SIG-M5 treated with dmso at 0.1 percent for 504 hours (cell line): ENCODE measurements at regions not wholly inside any gene's neighbourhood (a gene's known extent, or its start where the extent isn't known, plus 50 kb on each side); places are given as distances from the start of the nearest gene placed in this dataset.

Experiments
- DNase-seq: peaks from one replicate; lab custom pipeline; 2025; ENCODE audit not compliant: unreplicated experiment; lab: John Stamatoyannopoulos, UW

DNA sequence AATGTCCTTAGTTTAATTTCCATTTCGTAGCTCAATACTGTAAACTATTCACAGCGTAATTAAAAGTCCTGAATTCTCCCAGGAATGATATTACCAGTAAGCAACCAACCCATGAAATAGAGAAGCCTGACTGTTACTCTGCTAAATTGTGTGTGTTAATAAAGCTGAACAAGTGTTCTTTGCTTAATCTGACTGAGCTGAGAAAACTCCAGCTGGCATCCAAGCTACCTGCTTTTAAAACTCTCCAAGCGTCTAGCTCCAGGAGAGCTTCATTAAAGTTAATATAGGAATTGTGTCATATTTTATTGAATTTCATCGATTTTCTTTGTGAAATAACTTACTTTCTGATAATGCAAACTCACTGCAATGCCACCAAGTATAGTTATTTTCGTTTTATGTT is 524.4 kb downstream of the SLC16A7 start:
- no peak for DNase-seq

DNA sequence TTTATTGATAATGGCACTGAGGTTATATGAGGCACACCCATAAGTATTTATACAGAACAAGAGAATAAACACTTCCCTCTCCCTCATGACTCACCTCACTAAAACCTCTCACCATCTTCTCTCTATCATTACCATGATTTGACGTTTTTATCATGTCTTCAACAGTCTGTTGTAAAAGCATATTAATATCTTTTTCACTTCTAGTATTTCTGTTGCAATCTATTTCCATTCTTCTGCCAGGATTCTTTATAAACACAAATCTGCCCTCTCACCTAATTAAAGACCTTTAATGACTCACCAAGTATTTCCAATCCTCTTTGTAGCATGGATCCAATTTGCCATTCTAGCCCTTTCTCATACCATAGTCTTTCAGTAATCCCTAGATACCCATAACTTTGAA is 527.7 kb downstream of the SLC16A7 start:
- DNase-seq = no peak

DNA sequence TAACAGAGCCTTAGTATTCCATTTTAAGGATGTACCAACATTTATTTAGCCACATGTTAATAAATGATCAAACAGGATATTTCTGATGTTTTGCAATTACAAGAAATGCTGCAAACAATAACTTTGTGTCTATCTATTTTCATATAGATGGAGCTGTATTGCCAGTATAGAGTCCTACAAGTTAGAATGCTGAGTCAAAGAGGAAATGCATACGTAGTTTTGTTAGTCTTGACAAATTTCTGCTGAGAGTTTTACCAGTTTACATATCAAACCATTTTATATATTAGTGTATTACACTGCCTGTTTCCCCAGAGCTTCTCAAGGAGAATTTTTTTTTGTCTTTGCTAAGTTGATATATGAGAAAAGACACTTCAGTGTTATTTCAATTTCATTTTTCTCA is 541.7 kb downstream of the SLC16A7 start:
- no peak for DNase-seq

DNA sequence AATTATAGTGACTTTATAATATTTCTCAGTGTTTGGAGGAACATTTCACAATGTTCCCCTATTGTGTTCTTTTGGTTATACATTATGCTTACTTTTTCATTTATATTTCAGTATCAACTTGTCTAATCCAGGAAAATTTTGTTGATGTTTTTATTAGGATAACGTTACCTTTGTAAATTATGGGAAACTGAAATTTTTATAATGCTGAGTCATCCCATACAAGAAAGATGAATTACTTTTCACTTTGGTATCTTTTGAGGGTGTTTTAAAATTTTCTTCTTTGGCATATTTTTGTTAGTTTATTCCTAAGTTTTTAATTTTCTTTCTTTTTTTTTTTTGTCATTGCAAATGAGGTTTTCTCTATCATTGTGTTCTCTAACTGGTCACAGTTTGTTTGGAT is 542.7 kb downstream of the SLC16A7 start:
- no peak for DNase-seq

DNA sequence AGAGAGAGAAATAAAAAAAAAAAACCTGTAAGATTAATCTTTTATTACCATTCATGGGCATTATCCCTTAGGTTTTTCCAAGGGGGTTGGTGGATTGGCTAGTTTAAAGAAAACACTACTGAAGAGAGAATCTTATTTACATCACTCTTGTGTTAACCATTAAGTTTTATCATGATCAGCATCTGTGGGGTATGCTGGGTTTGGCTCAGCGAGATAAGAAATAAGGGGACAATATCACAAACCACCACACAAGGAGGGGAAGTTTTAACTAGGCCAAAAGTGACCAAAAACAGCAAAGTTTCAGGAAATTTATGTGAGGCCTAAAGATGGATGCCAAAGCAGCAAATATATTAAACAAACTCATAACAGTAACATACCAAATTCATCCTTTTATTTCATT is 548.6 kb downstream of the SLC16A7 start:
- no peak for DNase-seq

DNA sequence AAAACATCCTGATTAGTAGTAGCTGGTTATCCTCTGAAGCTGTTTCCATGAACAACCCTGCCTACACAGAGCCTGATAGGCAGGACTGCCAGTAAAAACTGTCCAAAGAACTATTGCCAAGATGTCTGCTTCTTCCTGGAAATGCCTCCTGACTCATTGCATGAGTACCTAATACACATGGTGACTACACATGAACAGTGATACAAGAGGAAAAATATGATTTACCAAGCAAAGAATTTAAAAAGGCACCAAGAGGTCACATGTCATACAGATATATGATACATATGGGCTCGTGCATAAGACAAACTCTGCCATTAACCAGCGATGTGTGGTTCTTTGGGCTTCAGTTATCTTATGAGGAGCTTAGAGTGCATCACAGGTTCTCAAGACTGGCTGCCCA is 552.3 kb downstream of the SLC16A7 start:
- DNase-seq = no peak

DNA sequence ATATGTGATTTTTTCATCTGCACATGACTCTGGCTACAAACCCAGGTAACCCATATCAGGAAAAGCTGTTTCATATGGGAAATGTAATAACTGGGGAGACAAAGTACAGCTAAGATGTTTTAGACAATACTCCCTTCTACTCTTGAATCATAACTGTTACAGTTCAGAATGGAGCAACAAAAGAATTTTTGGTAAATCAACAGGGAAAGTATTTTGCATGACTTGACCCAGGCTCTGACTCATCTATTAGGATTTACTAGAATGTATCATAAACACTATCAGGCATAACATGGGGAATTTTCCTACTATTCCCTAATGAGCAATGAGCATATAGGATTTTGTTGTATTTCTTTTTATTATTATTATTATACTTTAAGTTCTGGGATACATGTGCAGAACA is 553.0 kb downstream of the SLC16A7 start:
- no peak for DNase-seq

DNA sequence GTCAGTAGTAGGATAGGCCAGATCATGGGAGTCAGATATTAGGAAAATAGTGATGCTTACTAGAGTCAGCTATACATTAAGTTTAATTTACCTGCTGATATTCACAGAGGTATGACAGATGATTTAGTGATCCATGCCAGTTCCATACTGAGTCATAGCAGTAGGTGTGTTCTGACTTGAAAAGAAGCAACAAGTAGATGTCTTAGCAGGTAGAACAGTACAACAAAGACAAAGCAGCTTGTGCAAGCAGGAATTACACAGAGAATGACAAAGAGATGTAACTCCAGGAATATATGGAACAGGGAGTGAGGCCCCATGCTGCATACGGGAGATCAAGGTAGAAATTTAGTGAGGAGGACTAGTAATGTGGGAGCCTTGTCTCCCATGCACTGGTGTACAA is 556.9 kb downstream of the SLC16A7 start:
- no peak for DNase-seq

DNA sequence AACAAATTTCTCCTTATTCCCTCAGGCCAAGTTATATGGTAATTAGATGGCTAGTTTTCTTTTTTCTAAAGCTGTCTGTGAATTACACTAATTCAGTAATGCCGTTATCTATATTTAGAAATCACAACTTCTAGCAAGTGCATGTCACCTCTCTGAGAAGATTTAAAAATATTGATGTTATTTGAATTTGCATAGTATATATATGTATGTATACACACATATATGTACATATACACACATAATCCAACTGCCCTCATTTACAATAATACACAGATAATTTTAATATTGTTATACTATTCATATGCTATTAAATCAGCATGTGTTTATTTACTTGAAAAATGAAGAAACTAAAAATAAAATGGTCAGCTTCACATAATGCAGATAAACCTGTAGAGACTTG is 563.9 kb downstream of the SLC16A7 start:
- no peak for DNase-seq

DNA sequence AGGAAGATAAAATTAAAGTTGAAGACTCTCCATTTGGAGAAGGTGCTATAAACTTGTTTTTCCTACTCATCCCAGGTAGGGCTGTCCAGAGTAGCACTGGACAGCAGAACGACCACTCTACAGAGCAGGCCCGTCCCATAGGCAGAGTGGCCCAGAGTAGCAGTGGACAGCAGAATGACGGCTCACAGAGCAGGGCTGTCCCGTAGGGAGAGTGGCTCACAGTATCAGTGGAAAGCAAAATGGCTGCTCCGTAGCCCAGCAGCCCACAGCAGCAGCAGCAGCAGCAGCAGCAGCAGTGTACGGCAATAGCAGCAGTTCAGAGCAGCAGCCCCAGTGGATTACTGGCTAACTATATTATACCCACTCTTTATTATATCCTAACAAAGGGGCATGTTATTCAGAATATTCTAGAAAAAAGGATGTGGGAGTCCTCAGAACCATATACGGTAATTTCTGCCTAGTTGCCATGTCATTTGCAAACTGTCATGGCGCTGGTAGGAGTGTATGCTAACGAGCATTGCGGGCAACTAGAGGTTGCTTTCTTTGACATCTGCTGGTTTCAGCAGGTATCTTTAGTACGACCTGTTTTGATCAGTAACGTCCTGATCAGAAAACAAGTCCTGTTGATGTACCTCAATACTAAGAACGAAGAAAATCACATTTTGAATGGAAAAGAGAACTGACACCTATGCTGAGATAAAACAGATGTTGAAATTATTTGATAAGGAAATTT is 567.3 kb downstream of the SLC16A7 start:
- DNase-seq = no peak

DNA sequence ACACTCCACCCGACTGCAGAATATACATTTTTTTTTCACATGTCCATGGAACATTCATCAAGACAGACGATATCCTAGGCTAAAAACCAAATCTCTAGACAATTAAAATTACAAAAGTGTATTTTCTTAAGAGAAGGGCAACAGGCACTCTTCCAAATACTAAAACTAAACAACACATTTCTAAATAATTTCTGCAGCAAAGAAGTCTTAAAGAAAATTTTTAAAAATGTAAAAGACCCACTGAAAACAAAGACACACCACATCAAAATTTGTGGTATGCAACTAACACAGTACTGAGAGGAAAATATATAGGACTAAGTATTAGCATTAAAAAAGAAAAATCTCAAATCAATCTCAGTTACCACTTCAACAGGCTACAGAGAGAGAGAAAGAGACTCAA is 570.0 kb downstream of the SLC16A7 start:
- no peak for DNase-seq

DNA sequence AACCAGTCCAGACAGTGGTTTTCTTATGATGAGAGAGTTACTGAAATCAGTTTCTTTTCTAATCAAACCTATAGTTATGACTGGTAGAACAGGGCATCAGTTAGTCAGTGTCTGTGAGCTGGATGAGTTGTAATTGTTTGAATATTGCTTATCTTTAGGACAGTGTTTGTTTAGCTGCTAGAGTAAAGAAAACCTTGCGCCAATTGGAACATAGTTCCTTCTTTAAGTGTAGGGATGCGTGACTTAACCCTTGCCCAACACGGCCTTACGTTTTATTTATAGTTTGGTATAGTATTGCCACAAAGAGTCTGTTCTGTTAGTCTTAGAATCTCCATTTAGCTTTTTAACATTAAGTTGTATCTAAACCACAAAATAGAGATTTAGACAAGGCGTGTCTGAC is 572.6 kb downstream of the SLC16A7 start:
- DNase-seq = no peak

DNA sequence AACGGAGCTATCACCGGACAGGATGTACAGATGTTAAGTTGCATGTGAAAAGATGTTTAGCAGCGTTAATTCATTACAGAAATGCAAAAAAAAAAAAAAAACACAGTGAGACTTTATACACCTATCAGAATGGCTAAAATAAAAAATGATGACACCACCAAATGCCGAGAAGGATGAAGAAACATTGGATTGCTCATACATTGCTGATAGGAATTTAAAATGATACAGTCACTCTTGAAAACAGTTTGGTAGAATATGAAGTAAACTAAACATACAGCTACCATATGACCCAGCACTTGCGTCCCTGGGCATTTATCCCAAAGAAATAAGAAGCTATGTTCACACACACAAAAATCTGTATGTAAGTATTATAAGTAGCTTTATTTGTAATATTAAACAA is 574.1 kb downstream of the SLC16A7 start:
- DNase-seq = no peak

DNA sequence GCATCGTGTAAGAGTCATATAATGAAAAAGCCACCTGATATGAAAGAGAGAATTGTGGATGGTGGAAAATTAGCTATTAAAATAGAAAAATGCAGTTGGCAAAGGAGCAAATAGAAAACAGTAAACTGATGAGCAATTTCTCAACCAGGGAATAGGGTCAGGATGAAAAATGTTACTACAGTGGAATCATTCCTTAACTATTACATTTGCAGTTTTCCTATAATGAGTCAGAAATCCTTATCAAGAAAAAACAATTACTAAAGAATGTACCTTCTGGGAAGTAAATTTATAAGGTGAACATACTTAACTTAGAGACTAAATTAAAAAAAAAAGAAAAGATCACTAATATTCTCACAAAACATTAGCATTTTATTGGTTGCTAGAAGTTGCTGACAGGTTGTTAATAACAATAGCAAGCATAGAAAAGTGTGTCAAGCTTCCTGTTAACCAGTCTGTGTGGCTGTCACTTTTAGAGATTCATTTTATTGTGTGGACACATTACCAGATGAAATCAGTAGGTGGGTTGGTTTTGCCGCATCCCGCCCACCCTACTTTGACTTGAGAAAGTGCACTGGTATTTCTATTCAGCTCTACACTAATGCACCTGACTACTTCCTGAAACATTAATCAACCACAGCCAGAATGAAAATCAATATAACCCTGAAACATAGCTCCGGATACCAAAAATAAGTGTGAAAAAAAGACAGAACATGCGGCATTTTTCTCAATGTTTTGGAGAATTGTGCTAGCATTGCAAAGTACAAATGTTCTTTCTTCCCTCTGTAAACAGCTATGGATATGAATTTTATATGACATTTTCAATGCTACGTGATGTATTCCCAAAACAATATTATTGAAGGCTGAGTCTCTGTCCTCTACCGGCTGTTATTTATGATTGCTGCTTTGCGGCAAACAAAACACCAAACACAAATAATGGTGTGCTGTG is 576.7 kb downstream of the SLC16A7 start:
- DNase-seq = no peak

DNA sequence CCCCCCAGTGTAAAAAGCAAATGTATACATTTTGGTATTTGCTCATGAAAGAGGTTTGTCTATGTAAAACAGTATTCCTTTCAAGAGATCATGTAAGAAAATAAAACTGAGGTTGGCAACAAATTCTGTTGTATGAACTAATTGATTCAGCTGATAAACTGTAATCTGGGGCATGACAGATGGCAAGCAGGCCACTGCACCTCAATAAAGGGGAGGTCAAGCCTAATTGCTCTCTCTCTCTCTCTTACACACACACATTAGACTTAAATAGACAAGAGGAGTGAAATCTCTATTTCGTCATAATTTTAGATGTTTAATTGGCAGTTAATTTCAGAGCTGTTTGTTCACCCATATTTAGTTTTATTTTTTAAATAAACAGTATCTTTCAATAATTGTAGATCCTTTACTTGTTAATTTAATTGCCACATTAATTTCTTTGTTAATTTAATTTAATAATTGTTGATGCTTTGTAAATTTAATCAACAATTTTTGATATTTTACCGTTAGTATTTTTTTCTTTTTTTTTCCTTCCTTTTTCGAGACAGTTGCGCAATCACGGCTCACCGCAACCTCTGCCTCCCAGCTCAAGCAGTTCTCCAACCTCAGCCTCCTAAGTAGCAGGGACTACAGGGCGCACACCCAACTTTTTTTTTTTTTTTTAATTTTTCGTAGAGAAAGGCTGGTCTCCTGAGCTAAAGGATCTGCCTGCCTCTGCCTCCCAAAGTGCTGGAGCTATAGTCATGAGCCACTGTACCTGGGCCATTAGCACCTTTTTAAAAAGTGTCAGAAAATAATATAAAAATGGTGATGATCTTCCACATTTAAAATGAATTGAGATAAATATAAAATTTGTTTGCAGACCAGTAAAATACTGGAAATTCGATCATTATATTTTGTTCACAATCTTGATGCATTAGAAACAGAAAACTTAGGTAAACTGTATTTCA is 577.7 kb downstream of the SLC16A7 start:
- DNase-seq = no peak

DNA sequence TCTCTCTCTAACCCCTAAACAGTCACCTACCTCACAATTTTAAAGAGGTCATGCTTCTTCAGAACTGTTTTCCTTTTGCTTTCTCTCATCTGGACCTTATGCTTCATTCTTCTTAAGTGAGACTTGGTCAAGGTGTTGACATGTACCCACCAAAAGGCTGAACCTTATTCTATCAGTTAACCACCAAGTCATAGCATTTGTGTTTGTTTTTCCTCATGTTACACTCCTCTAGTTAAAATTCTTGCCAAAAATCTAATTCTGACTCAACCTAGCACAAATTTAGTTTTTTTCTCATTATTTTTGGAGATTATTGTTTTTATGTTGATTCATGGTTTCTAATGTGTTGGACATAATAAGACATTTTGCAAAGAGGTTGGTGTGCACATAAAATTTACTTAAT is 578.6 kb downstream of the SLC16A7 start:
- no peak for DNase-seq

DNA sequence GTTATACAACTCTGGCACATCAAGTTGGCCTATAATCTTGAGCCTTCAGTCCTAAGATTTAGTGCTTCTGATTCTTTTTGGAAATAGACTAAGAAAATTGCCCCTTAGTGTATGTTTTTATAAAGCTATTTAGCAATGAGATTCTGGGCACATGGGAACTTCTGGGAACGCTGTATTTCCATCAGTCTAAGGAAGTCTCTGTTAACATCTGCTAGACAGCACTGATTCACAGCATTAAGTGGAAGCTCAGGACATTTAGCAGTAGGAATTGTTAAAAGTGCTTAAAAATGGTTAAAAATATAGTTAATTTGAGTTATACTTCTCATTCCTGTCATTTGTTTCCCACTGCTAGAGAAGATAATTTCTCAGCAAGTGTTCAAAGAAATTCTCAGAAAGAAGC is 579.1 kb downstream of the SLC16A7 start:
- DNase-seq = no peak

DNA sequence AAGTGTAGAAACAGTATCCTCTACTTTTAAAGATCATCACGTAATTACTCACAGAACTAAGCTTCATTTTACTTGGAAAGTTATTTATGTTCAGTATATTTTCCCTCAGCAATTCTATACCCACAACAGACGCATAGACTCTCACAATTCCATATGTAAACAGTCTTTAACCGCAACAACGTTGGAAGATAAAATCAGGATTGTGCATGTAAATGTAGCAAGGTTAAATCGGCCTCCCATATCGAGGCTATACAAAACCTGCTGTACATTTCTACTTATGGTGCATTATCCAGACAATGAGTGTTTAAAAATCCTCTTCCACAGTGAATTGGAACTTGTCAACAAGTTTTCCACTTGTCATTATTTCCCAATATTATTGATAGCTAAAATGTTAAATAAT is 581.1 kb downstream of the SLC16A7 start:
- DNase-seq = no peak

DNA sequence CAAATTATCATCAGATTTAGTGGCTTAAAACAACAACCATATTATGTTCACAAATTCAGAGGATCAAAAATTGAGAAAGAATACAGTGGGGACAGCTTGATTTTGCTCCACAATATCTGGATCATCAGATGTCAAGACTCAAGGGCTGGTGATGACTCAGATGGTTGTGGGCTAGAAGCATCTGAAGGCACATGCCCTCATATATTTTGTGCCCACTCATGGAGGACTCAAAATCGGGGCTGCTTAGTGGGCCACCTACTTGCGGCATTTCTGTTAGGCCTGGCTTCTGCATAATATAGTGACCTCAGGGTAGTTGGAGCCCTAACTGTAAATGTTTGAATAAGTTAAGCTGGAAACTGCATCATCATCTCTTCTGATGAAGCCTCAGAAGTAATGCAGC is 584.5 kb downstream of the SLC16A7 start:
- DNase-seq = no peak

DNA sequence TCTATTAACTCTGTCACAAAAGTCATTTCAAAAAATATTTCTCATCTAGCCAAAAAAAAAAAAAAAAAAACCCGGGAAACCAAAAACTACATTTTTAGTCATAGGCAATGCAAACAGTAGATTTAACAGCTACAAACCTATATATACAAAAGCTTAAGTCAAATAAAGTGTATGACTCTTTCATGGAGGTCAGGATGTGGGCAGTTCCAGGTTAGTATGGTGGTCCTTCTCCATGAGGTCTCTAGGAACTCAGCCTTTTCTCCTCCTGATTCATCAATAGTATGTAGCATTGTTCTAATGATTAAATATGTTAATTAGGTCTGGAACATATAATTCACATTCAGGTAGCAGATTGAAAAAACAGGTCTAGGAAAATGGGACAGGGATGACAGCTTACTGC is 586.5 kb downstream of the SLC16A7 start:
- DNase-seq = no peak

DNA sequence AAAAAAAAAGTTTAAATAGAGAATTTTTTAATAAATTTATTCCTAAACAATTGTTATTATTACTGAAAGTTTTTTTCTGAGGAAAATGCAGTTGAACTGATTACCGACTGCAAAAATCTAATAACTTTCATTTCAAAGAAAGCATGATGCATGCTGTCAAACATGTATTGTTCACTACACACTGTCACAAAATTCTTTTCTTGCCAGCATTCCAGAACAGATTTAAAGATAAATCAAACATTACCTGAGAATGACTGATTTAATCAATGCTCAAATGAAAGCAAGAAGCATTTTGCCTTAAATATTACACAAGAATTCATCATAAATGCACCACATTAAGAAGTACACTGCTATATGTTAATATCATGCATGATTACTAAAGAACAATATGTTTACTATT is 588.3 kb downstream of the SLC16A7 start:
- no peak for DNase-seq
